Glutamatergic neuron (in vitro differentiated cells): ENCODE measurements at regions not wholly inside any gene's neighbourhood (a gene's known extent, or its start where the extent isn't known, plus 50 kb on each side); places are given as distances from the start of the nearest gene placed in this dataset.

Source experiments
- DNase-seq: peaks from one replicate; pipeline ENCODE4 v3.0.0; 2022
- H3K27ac Mint-ChIP-seq: one replicate; pipeline ENCODE4 v1.8.0; 2020; ENCODE audit warnings: mild to moderate bottlenecking, mixed read lengths, inconsistent platforms; ENCODE audit not compliant: unreplicated experiment
- H3K27me3 Mint-ChIP-seq: one replicate; pipeline ENCODE4 v1.8.0; 2020; ENCODE audit warnings: mild to moderate bottlenecking, moderate library complexity, mixed read lengths, inconsistent platforms; ENCODE audit not compliant: unreplicated experiment
- H3K36me3 Mint-ChIP-seq: one replicate; pipeline ENCODE4 v1.8.0; 2020; ENCODE audit warnings: mild to moderate bottlenecking, mixed read lengths, inconsistent platforms; ENCODE audit not compliant: unreplicated experiment
- H3K4me1 Mint-ChIP-seq: one replicate; pipeline ENCODE4 v1.8.0; 2020; ENCODE audit warnings: mild to moderate bottlenecking, low read depth, mixed read lengths, inconsistent platforms; ENCODE audit not compliant: unreplicated experiment
- H3K4me3 Mint-ChIP-seq: one replicate; pipeline ENCODE4 v1.8.0; 2020; ENCODE audit warnings: mild to moderate bottlenecking, mixed read lengths, inconsistent platforms; ENCODE audit not compliant: unreplicated experiment
- H3K9me3 Mint-ChIP-seq: one replicate; pipeline ENCODE4 v1.8.0; 2020; ENCODE audit warnings: mild to moderate bottlenecking, moderate library complexity, mixed read lengths, inconsistent platforms; ENCODE audit not compliant: unreplicated experiment
- TF ChIP-seq, protein P1 (sequence below): fragments of 200-600 bp; sonication (generic); IDR thresholded peaks from one replicate; pipeline ENCODE4 v1.5.0; 2021; ENCODE audit not compliant: partially characterized antibody, unreplicated experiment

- Mint-ChIP-seq H3K27ac (no peak overlapping the region), H3K4me1 (peaks cover 7% of the 10 kb centered on the region), H3K27me3 (peaks cover 7% of the 10 kb centered on the region), H3K4me3 (no peak overlapping the region), H3K36me3 (peaks cover 9% of the 10 kb centered on the region), H3K9me3 (peaks cover 9% of the 10 kb centered on the region)
- DNase-seq, result no peak
- TF ChIP-seq, protein P1, sequence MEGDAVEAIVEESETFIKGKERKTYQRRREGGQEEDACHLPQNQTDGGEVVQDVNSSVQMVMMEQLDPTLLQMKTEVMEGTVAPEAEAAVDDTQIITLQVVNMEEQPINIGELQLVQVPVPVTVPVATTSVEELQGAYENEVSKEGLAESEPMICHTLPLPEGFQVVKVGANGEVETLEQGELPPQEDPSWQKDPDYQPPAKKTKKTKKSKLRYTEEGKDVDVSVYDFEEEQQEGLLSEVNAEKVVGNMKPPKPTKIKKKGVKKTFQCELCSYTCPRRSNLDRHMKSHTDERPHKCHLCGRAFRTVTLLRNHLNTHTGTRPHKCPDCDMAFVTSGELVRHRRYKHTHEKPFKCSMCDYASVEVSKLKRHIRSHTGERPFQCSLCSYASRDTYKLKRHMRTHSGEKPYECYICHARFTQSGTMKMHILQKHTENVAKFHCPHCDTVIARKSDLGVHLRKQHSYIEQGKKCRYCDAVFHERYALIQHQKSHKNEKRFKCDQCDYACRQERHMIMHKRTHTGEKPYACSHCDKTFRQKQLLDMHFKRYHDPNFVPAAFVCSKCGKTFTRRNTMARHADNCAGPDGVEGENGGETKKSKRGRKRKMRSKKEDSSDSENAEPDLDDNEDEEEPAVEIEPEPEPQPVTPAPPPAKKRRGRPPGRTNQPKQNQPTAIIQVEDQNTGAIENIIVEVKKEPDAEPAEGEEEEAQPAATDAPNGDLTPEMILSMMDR, result no peak
Measured at GRCh38 chr1:18013216-18013615, 94.4 kb upstream of the IGSF21 start.

DNA sequence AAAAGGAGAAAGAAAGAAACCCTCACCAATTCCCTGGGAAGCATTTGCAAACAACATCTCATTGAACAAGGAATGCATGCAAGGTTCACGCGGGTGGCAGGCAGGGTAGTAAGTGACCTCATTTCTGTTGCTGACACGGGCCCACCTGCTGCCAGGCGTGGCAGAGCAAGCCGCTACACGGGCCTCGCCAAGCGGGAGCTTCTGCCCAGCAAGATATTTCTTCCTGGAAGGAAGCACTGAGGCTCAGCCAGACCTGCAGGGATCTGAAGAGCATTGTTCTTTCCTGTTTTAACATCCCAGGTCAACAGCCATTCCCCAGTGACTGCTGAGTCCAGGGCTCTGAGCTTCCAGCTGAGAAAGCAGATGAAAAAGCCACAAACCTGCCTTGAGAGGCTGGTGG is 91.9 kb upstream of the IGSF21 start:
- no peak for DNase-seq
- Mint-ChIP-seq H3K4me1 (peaks cover 6% of the 10 kb centered on the region), H3K36me3 (peaks cover 9% of the 10 kb centered on the region), H3K9me3 (peaks cover 10% of the 10 kb centered on the region), H3K4me3 (no peak overlapping the region), H3K27me3 (peaks cover 10% of the 10 kb centered on the region), H3K27ac (no peak overlapping the region)
- TF ChIP-seq, protein P1, result no peak

DNA sequence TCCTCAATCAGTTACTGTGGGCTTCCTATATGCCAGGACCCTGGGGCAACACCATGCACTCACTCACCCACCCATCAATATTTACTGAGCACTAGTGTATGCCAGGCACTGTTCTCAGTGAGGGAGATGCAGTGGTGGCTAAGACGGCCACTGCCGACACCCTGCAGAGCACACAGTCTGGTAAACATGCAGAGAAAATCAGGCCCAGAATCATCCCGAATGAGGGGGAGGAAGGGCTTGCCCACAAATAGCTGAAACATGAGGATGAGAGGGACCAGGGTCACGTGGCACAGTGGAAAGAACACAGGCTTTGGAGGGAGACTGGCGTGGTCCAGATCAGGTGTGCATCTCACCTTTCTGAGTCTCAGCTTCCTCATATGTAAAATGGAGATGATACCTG is 89.2 kb upstream of the IGSF21 start:
- H3K27ac Mint-ChIP-seq, result no peak overlapping the region
- TF ChIP-seq, protein P1, result no peak

DNA sequence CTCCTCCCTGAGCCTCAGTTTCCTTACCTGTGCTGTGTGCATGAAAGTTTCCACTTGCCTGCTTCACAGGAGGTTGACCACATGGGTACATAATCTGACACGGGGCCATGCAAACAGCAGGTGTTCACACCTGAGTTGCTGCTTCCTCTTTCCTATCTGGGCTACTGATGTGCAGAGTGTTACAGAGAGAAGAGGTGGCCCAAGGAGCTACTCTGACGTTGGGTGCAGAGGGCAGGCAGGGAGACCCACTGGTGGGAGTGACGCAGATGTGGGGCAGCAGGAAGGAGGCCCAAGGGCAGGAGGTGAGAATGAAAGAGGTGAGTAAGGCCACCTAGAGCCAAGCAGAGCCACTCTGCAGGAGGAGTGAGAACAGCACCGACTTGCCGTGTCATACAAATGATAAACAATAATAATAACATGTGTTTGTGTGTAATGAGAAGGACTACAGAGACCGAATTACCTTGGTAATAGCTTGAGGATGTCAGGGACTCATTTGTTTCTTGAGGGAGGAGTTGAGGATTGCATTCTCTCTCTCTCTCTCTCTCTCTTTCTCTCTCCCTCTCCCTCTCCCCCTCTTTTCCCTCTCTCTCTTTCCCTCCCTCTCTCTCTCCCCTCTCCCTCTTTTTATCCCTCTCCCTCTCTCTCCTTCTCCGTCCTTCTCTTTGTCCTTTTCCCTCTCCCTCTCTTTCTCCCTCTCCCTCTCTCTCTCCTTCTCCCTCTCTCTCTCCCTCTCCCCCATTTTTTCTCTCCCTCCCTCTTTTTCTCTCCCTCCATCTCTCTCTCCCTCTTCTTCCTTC is 87.4 kb upstream of the IGSF21 start:
- Mint-ChIP-seq H3K9me3 (peaks cover 7% of the 10 kb centered on the region), H3K27ac (no peak overlapping the region), H3K4me3 (no peak overlapping the region), H3K27me3 (peaks cover 10% of the 10 kb centered on the region), H3K4me1 (no peaks in the 10 kb centered on the region), H3K36me3 (peaks cover 6% of the 10 kb centered on the region)
- TF ChIP-seq, protein P1, result no peak
- no peak for DNase-seq

More for the DNA sequence above, 89.2 kb upstream of the IGSF21 start:
- H3K4me1 Mint-ChIP-seq, result peaks cover 6% of the 10 kb centered on the region
- H3K36me3 Mint-ChIP-seq, result peaks cover 9% of the 10 kb centered on the region
- H3K9me3 Mint-ChIP-seq, result peaks cover 12% of the 10 kb centered on the region
- H3K27me3 Mint-ChIP-seq, result peaks cover 10% of the 10 kb centered on the region
- no peak for DNase-seq
- no peak overlapping the region for H3K4me3 Mint-ChIP-seq

DNA sequence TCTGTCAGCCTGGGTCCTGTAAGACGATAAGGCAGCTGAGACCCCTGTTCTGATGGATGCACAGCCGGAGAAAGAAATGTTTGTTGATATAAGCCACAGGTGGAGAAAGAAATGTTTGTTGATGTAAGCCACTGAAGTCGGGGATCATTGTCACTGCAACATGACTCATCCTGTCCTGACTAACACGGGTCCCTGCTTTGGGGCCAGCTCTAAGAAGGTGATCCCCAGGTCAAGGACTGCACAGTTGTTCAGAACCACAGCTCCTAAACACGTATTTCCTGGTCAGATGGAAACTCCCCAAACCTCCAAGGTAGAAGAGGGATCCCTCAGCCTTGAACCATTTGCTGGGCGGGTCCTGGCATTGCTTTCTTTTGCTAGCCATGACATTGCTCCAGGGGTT is 86.4 kb upstream of the IGSF21 start:
- TF ChIP-seq, protein P1, result no peak
- H3K4me3 Mint-ChIP-seq, result no peak overlapping the region
- peaks cover 6% of the 10 kb centered on the region for H3K36me3 Mint-ChIP-seq
- H3K9me3 Mint-ChIP-seq, result peaks cover 7% of the 10 kb centered on the region
- no peak overlapping the region for H3K27ac Mint-ChIP-seq
- DNase-seq, result no peak
- H3K4me1 Mint-ChIP-seq, result no peaks in the 10 kb centered on the region
- peaks cover 8% of the 10 kb centered on the region for H3K27me3 Mint-ChIP-seq
